ENCODE measurements at regions not wholly inside any gene's neighbourhood (a gene's known extent, or its start where the extent isn't known, plus 50 kb on each side); places are given as distances from the start of the nearest gene placed in this dataset.

GRCh38 chr11:82676483-82677094, 57.1 kb downstream of the FAM181B start:
- TF ChIP-seq CTCF (conservative IDR thresholded peaks at IDR 0.05; ENCODE audit: low read depth, low read length) = peak; percentile 77
- TF ChIP-seq EZH2 (IDR thresholded peaks at IDR 0.05; ENCODE audit: low read length, unreplicated experiment) = no peak

Data from PC-3 (cell line).